Renal pelvis (tissue), 1 donor: ENCODE measurements at regions not wholly inside any gene's neighbourhood (a gene's known extent, or its start where the extent isn't known, plus 50 kb on each side); places are given as distances from the start of the nearest gene placed in this dataset.
A peak's percentile ranks its signal among the peaks of the same experiment; 100 is the strongest.

ENCODE experiments used
- DNase-seq: peaks from one replicate; pipeline ENCODE4 v3.0.0-alpha.2; 2013

DNA sequence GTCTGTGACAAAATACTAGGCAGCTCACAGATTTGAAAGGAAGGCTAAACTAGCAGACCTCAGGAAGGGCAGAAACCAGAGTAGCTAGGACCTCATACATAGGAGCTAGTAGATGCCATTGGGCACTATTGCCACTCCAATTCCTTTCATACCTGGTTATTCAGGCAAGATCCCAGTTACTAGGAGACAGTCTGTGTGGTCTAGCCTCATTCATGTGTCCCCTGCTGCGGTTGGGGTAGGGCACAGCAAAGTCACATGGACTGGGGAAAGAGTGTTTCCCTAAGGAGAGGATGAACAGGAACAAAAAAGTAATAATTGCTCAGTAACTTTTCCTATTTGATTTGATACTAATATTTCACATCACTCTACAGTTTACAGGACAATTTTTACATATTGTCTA, 204.6 kb upstream of the HEY2 start:
- no peak for DNase-seq

DNA sequence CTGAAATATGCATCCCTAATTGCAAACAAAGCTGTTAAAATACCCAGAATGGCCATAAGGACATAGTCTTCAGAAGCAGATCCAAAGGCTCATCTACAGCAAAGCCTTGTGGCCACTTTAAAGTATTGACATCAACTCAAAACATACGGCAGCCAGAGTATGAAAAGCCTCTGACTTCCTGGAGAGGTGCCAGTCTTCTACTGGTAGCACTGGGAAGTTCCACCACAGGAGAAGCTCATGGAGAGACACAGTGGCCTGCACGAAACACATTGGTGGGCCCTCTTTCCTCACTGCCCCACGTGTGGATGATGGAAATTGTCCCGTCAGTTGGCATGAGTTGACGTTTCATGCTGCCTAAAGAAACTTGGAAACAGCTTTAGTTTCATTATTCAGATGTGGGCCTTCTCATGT, 202.6 kb upstream of the HEY2 start:
- DNase-seq = no peak

DNA sequence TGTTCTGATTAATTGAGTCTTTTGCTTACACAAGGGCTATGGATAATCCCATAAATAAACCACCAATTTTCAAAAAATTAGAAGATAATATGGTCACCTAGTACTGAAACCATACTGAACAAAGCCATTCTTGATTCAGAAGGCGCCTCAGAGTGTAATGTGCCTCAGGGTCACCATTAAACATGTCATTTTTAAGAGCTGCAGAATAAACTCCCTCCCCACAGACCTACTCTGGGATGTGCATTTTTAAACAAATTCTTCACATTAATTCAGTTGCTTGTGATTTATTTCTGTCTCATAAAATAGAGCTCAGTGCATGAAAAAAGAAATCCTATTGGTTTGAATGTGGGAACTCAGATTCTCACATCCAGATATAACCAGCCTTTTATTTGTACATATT, 202.1 kb upstream of the HEY2 start:
- peak; percentile 12 for DNase-seq

DNA sequence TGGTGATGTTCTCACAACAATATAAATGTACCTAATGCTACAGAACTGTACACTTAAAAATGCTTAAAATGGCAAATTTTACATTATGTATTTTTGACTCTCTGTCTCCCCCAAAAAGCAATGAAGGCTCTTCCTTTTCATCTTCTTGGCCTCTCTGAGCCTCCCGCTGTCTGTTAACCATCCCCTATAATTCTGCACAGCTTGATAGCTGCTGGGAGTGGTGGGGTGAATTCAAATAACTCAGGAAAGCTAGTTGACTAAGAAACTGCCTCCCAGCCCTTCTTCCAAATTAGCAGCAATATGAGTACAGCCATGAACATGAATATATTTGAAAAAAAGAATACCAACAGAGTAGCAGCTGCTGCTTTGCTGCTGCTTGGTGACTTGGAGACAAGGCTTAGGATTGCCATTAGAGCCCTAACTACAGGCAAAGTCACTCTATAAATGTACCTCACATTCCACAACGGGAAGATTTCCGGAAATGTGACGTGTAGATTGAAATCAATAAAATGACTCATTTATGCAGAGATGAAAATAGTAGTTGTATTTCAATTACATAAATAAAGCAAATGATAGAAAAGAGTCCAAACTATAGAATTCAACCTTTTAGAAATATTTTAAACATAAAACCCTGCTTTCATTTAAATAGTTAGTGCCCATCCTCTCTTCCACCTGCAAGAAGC, 200.1 kb upstream of the HEY2 start:
- DNase-seq = no peak

DNA sequence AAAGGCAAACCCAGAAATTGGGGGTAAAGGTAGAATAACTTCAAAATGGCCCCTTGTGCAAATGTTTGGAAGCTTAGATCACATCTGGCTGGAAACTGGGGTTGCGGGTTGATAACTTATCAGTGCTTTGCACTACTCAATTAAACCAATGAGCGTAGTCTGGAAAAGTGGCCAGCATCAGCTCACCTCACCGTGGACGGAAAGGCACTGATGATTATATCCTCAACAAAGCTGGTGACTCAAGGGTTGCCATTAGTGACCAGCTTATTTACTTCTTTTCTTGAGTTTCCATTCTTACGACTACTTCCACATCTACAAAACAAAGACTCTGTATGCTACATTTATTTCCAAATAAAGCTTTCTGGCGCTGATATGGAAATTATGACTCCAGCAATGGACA, 198.5 kb upstream of the HEY2 start:
- no peak for DNase-seq

- no peak for DNase-seq
Observed at GRCh38 chr6:125552819-125553218, 196.6 kb upstream of the HEY2 start.

DNA sequence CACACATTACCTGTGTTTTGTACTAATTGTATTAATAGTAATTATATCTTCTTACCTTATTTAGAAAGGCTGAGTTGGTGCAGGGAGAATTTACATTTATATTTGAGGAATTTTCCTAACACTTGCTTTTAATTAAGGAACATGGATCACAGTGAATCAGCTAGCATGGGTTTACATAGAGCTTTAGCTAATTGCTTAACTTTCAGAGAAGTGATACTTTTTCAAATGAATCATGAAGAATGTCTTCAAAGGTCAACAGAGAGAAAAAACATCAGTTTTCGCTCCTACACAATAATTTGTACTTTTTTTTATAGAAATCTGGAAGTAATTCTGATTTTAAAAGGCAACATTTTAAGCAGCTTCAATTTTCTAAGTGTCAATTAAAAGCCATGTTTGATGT, 195.0 kb upstream of the HEY2 start:
- DNase-seq = no peak

DNA sequence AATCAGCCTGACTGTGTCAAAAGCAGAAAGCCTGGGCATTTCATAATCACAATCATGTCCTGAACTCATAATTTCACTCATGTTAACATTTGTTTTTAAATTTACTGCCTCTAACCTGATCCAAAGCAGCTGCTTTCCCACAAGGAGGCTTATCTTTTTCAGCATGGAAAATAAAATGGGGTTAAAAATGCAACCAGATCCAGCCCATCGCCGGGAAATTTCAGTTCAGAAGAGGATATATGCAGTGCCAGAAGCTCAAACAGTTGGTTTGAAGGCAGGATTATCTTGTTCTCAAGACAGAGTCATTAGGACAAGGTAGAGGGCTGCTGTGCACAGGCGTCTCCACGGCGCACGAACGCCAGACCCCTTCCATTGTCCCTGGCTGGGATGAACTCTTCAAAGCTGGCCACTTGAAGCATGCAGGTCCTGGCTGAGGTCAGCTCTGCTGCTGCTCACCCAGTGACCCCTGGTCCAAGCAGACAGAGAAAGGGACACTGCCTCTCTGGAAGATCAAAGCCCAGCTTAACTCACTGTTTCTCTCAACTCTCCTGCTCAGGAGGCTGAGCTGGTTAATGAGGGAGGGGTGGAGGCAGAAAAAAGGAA, 191.1 kb upstream of the HEY2 start:
- no peak for DNase-seq

DNA sequence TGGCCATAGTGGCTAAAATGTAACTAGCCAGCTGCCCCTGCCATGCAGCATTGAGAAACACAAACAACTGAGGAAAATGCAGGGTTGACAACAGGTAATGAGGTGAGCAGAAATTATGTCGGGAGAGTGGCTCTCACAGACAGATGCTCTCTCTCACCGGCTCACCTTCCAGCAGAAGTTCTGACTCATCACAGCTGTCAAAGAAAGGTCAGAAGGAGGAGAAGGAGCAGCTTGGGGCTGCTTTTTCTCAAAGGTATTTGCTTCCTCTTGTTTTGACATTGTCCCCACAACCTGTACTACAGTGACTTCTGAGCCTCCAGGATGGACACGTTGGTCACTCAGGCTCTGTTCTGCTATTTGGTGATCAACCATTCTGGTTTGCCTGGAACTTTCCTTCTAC, 190.5 kb upstream of the HEY2 start:
- no peak for DNase-seq

GRCh38 chr6:125562156-125562555, 187.3 kb upstream of the HEY2 start:
- no peak for DNase-seq

- DNase-seq = no peak
Observed at GRCh38 chr6:125564941-125565340, 184.5 kb upstream of the HEY2 start.

DNA sequence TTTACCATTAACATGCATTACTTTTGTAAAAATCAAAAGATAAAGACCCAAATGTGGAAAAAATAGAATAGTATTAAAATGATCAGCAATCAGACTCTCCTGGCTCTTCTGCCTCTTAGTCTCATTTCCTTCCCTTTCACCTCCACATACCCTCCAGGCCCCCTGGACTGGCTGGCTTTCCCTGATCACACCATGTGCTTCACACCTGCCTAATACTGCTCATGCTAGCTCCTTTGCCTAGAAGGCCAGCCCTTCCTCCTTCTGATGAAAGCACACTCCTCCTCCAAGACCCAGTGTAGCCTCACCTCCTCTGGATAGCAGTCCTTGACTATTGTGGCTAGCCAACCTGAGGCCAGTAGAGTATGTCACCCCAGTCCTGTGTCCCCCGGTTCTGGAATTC, 182.0 kb upstream of the HEY2 start:
- no peak for DNase-seq

DNA sequence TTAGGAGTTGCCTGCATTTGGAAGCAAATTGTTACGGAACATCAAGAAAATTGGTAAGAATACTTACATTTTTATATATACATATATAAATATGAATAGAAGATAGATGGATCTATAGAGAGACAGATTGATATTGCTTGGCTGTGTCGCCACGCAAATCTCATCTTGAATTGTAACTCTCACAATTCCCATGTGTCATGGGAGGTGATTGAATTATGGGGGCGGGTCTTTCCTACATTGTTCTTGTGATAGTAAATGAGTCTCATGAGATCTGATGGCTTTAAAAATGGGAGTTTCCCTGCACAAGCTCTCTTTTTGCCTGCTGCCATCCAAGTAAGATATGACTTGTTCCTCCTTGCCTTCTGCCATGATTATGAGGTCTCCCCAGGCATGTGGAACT, 180.8 kb upstream of the HEY2 start:
- no peak for DNase-seq

DNA sequence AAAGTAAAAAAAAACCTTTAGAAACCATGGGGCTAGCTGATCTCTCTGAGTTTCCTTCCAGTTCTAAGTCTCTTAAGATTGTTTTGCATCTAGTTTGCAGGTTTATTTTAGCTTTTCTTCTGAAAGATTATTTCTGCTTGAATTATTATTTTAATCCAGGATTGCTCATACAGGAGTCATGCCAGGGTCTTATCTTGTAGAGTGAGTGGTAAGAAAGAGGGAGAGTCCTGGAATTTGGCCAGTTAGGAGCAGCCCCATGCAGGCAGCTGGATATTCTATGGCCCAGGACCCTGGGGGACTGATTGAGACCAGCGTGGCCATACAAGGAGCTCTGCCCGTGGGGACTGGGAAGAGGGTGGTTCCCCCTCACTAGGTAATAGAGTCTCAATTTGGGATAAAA, 178.9 kb upstream of the HEY2 start:
- no peak for DNase-seq

DNA sequence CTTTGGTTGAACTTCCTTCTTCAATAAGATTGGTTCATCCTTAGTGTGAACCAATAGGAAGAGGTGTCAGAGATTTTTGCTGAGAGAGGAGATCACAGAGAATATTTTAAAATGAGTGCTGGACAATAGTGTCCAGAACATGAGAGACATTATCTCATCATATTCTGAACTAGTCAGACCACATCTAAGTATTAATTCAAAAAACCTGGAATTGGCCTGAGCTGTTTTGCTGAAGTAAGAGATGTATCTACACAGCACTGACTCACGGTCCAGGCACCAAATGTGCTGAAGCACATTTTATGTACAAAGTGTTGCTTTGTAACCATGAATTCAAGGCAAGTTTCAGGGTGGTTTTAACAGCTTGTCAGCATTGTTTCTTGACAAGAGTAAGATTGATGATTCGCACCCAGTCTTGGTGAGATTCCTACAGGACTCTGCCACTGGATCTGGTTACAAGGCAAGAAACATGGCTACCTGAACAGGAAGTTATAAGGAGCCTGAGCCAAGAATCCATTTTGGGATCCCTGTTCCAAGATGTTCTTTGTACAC, 178.2 kb upstream of the HEY2 start:
- no peak for DNase-seq

DNA sequence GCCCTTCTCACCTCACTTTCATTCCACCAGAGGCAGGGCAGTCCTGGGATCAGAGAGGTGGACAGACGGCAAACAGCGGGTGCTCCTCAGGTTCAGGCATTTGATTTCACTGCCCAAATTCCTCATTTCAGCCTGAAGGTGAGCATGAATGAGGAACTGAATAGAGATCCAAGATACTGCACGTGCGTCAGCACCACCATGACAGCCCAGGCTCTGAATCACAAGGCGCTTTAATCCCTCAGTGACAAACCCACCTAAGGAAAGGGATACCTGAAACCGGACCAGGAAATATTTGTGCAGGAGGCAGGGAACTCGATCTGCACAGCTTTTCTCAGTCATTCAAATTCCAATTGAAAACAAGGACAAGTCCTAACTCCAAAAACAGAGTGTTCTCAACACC, 174.8 kb upstream of the HEY2 start:
- no peak for DNase-seq

DNA sequence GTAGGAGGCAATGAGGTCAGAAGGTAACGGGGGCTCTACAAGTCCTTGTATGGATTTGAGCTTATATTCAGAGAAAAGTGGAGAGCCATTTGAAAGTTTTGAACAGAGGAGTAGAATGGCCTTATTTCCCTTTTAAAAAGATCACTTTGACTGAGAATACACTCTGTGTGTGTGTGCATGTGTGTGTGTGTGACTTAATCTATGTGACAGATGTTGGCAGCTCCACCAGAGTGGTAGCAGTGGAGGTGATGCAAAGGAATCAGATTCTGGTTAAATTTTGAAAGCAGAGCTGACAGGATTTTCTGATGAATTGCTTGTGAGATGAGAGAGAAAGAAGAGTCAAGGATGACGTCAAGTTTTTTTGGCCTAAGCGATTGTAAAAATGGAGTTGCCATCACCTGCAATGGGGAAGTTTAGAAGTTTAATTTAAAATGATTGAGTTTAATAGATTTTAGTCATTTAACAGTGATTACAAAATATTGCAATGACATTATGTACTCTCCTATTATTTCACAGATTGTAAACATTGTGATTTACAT, 172.2 kb upstream of the HEY2 start:
- DNase-seq = no peak

DNA sequence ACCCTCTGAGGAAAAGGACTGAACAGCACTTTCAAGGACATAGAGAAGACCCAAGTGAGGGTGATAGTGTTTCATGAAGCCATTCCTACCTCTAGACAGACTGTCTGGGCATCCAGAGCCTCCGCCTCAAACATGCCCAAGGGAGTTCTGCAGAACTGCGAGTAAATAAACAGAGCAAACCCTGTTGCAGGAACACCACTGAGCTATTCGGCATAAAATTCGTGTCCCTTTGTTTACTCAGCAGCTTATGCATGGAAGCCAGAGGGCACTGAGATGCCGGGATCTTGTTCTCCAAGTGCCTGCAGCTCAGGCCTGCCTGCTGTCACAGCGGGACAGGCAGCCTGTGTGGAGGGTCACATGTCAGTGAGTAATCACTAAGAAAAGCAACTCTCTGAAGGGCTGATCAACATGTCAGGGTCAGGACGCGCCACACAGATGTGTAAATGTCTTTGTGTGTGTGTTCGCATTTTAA, 164.9 kb upstream of the HEY2 start:
- no peak for DNase-seq

DNA sequence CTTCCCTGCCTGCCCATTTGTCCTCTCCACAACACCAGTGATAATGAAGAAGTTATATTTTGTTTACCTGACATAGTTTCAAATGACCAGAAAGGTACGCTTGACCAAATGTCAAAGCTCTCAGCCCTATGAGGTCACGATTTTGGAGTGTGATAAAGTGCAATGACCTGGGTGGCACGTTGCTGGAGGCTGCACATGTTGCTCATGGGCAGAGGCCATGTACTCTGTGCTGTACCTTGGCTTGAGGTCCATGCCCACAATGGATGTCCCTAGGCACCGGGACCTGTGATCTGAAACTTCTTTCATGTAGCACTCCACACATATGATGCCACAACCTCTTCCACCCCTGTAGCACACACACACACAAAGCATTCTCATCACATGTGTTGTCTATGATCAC, 164.0 kb upstream of the HEY2 start:
- DNase-seq = no peak

GRCh38 chr6:125586074-125586473, 163.4 kb upstream of the HEY2 start:
- DNase-seq = no peak

DNA sequence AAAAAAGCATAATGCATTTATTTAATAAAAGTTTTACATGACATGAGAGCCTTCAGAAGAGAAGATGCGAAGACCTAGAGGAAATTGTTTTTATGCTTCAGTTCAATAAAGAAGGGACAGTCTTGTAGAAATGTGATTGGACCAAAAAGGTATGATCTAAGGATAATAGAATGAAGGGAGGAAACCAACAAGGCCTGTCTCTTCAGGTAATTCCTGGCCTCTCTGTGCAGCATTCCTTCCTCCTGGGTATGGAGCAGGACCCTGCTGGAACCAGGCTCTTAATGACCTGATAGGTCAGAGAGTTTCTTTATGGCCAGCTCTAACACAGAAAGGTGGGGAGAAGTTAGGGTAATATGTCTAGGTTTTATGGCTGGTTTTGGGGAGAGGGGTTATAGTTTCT, 162.8 kb upstream of the HEY2 start:
- DNase-seq = no peak

DNA sequence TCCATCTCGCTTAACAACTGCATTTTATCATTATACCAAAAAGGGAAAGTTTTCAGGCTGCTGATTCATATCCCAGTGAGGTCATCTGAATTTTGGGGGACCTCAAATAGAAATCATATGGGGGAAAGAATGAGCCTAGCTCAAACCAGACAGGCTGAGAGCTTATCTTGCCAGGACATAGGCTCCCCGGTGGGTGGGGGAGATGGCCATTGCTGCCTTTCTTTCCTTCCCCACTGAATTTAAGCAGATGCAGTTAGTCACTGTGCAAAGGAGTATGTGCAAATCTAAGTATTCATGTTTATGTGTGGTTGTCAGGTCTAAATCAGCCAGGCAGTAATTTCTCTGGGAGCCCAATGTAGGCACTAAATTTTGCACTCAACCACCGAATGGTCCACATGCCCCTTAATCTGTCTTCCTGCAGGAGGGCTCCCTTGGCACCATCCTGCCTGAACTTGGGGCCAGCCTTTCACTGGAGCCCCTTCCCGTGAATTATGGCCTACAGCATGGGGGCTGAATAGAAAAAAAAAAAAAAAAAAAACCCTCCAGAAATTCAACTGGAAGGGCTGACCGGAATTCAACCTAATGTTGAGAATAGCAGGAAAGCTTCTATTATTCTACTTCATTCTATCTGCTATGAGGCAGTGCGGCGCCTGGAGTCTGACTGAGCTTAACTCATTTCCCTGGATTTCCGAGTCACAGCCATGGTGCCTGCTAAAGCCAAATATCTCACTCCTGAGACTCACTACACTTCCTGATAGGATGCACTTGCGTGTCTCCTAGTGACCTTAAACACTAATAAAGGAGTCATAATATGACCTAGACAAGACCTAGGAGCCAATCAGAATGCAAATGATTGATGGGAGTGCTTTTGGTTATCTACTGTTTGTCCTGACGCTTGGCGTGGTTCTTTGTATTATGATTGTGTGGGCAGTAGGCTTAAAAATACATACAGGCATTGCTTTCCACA, 161.5 kb upstream of the HEY2 start:
- DNase-seq = no peak
